ENCODE measurements at regions not wholly inside any gene's neighbourhood (a gene's known extent, or its start where the extent isn't known, plus 50 kb on each side); places are given as distances from the start of the nearest gene placed in this dataset.
"Not testable (repeated sequence)": the region's sequence is repeated elsewhere in the genome, so short reads cannot be mapped to it uniquely, and the experiment has no call there.

- no peak for TF ChIP-seq CTCF (conservative IDR thresholded peaks at IDR 0.05; ENCODE audit: control insufficient read depth, insufficient read depth, low read depth, low read length)
- no peak for DNase-seq (ENCODE audit: low read depth)
- no peak overlapping the region for H3K4me3 ChIP-seq (ENCODE audit: control insufficient read depth, low read depth, low read length)
Observed at GRCh38 chr10:38209332-38209731, 115.2 kb downstream of the ZNF37A start.

- not testable (repeated sequence) for DNase-seq (ENCODE audit: low read depth); H3K4me3 ChIP-seq (ENCODE audit: control insufficient read depth, low read depth, low read length)
Observed at GRCh38 chr10:38209748-38210147, 115.6 kb downstream of the ZNF37A start.

GRCh38 chr10:38212460-38212859 lies 118.3 kb downstream of the ZNF37A start:
- no peak for DNase-seq (ENCODE audit: low read depth)
- H3K4me3 ChIP-seq (ENCODE audit: control insufficient read depth, low read depth, low read length), result no peak overlapping the region
- TF ChIP-seq CTCF (conservative IDR thresholded peaks at IDR 0.05; ENCODE audit: control insufficient read depth, insufficient read depth, low read depth, low read length), result no peak

GRCh38 chr10:38226385-38226784 lies 132.2 kb downstream of the ZNF37A start:
- DNase-seq (ENCODE audit: low read depth), result no peak
- no peak for TF ChIP-seq CTCF (conservative IDR thresholded peaks at IDR 0.05; ENCODE audit: control insufficient read depth, insufficient read depth, low read depth, low read length)

GRCh38 chr10:38228394-38228793 lies 134.3 kb downstream of the ZNF37A start:
- no peak for TF ChIP-seq CTCF (conservative IDR thresholded peaks at IDR 0.05; ENCODE audit: control insufficient read depth, insufficient read depth, low read depth, low read length)
- no peak overlapping the region for H3K4me3 ChIP-seq (ENCODE audit: control insufficient read depth, low read depth, low read length)
- no peak for DNase-seq (ENCODE audit: low read depth)

More at GRCh38 chr10:38226385-38226784, 132.2 kb downstream of the ZNF37A start:
- no peak overlapping the region for H3K4me3 ChIP-seq (ENCODE audit: control insufficient read depth, low read depth, low read length)

GRCh38 chr10:38238479-38238878 lies 144.3 kb downstream of the ZNF37A start:
- not testable (repeated sequence) for H3K4me3 ChIP-seq (ENCODE audit: control insufficient read depth, low read depth, low read length); DNase-seq (ENCODE audit: low read depth)

GRCh38 chr10:38242061-38242649 lies 148.0 kb downstream of the ZNF37A start:
- H3K4me3 ChIP-seq (ENCODE audit: control insufficient read depth, low read depth, low read length), result not testable (repeated sequence)
- peak; percentile 57 for DNase-seq (ENCODE audit: low read depth)

GRCh38 chr10:38248113-38248512 lies 154.0 kb downstream of the ZNF37A start:
- DNase-seq (ENCODE audit: low read depth); H3K4me3 ChIP-seq (ENCODE audit: control insufficient read depth, low read depth, low read length): not testable (repeated sequence)

- H3K4me3 ChIP-seq (ENCODE audit: control insufficient read depth, low read depth, low read length); DNase-seq (ENCODE audit: low read depth): not testable (repeated sequence)
Observed at GRCh38 chr10:38252551-38252950, 158.4 kb downstream of the ZNF37A start.

GRCh38 chr10:38267555-38267954 lies 173.4 kb downstream of the ZNF37A start:
- DNase-seq (ENCODE audit: low read depth); H3K4me3 ChIP-seq (ENCODE audit: control insufficient read depth, low read depth, low read length): not testable (repeated sequence)

- not testable (repeated sequence) for DNase-seq (ENCODE audit: low read depth)
Observed at GRCh38 chr10:38271031-38271430, 176.9 kb downstream of the ZNF37A start.

GRCh38 chr10:38274879-38275278 lies 180.7 kb downstream of the ZNF37A start:
- not testable (repeated sequence) for DNase-seq (ENCODE audit: low read depth); H3K4me3 ChIP-seq (ENCODE audit: control insufficient read depth, low read depth, low read length)

More at GRCh38 chr10:38271031-38271430, 176.9 kb downstream of the ZNF37A start:
- H3K4me3 ChIP-seq (ENCODE audit: control insufficient read depth, low read depth, low read length), result not testable (repeated sequence)

- H3K4me3 ChIP-seq (ENCODE audit: control insufficient read depth, low read depth, low read length); DNase-seq (ENCODE audit: low read depth): not testable (repeated sequence)
Observed at GRCh38 chr10:38292560-38292959, 198.4 kb downstream of the ZNF37A start.

- not testable (repeated sequence) for H3K4me3 ChIP-seq (ENCODE audit: control insufficient read depth, low read depth, low read length); DNase-seq (ENCODE audit: low read depth)
Observed at GRCh38 chr10:38310111-38310510, 216.0 kb downstream of the ZNF37A start.

All from fibroblast of mammary gland (primary cell).